ENCODE measurements at regions not wholly inside any gene's neighbourhood (a gene's known extent, or its start where the extent isn't known, plus 50 kb on each side); places are given as distances from the start of the nearest gene placed in this dataset.

DNA sequence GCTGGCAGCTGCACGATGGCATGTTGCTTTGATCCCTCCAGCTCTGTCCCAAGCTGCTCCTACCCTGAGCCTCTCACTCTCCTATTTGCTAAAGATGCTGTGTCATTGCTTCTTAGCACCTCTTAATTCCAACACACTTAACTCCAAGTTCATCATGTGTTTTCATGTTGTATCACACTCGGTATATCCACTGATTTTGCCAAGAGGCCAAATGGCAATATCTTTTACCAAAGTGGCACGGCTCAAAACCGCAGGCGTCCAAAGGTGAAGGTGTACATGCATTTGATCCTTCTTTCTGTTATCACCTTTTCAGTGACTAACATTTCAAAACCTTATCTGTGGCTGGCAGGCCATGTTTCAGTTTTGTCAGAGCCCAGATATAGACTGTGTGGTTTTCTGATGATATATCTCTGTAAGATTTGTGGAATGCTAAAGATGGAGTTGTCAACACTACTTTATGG, 217.0 kb downstream of the TBX18 start:
- TF ChIP-seq, protein P1, sequence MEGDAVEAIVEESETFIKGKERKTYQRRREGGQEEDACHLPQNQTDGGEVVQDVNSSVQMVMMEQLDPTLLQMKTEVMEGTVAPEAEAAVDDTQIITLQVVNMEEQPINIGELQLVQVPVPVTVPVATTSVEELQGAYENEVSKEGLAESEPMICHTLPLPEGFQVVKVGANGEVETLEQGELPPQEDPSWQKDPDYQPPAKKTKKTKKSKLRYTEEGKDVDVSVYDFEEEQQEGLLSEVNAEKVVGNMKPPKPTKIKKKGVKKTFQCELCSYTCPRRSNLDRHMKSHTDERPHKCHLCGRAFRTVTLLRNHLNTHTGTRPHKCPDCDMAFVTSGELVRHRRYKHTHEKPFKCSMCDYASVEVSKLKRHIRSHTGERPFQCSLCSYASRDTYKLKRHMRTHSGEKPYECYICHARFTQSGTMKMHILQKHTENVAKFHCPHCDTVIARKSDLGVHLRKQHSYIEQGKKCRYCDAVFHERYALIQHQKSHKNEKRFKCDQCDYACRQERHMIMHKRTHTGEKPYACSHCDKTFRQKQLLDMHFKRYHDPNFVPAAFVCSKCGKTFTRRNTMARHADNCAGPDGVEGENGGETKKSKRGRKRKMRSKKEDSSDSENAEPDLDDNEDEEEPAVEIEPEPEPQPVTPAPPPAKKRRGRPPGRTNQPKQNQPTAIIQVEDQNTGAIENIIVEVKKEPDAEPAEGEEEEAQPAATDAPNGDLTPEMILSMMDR (conservative IDR thresholded peaks at IDR 0.05; ENCODE audit: low read depth, low read length) = no peak
- no peak for TF ChIP-seq EZH2 (IDR thresholded peaks at IDR 0.05; ENCODE audit: borderline replicate concordance, low read depth, low read length, poor library complexity, severe bottlenecking)

Data from A673 (cell line).